Astrocyte of the spinal cord (primary cell): ENCODE measurements at regions not wholly inside any gene's neighbourhood (a gene's known extent, or its start where the extent isn't known, plus 50 kb on each side); places are given as distances from the start of the nearest gene placed in this dataset.

ENCODE experiments used
- DNase-seq: peaks from one replicate; pipeline ENCODE4 v3.0.0; 2011; ENCODE audit warnings: low read depth, low spot score
- H3K4me3 ChIP-seq: 2 replicates; pipeline ENCODE4 v1.5.1; 2011; ENCODE audit warnings: low read depth, mild to moderate bottlenecking, low read length, moderate library complexity
- CTCF ChIP-seq: IDR thresholded peaks from 2 replicates; pipeline ENCODE4 v1.5.1; 2012; ENCODE audit warnings: low read depth, mild to moderate bottlenecking, low read length, inconsistent platforms
- in situ Hi-C: cut with HindIII; loops from 2 replicates; pipeline ENCODE4 v1.10.0; 2017; ENCODE audit warnings: low sequenced_read_pairs

DNA sequence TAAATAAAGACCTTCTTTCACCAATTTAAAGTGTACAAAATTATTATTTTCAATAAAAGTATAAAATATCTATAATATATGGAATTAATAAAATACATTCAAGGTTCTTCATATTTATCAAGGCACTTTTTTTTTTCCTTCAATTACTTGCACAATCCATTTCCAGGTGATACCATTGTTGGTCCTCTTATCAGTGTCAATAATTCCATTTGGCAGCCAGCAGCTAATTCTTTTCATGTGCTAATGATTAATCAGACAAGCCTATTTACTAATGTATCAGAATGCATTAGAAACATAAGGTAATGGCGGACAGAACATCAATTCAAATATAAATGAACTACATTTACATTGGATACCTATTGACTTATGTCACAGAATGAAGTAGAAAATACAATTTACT, 622.2 kb downstream of the TOX3 start:
- DNase-seq, result no peak
- in situ Hi-C loops, result no loop called here
- no peak overlapping the region for H3K4me3 ChIP-seq
- TF ChIP-seq CTCF, result no peak

- no peak for DNase-seq
- in situ Hi-C loops, result no loop called here
- TF ChIP-seq CTCF, result no peak
- no peak overlapping the region for H3K4me3 ChIP-seq
Measured at GRCh38 chr16:51922476-51922875, 624.5 kb downstream of the TOX3 start.

DNA sequence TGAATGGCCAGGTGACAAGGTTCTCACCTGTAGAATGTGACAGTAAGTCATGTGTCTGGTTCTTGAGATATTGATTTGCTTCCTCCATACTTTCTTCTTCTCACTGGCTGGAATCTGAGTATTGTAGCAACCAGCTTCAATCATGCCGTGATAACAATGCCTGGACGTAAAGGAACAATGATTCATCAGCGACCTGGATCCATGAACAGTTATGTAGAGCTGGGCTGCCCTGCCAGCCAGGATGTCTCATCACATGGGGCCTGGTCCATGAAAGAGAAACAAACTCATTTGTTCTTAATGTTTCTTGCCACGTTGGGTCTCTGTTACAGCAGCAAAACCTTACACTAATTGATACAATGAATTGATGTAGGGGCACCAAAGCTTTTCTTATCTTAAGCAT, 627.2 kb downstream of the TOX3 start:
- H3K4me3 ChIP-seq, result no peak overlapping the region
- no peak for DNase-seq
- in situ Hi-C loops, result no loop called here
- no peak for TF ChIP-seq CTCF

GRCh38 chr16:51916814-51917213, 630.1 kb downstream of the TOX3 start:
- no peak for DNase-seq
- in situ Hi-C loops, result no loop called here
- TF ChIP-seq CTCF, result no peak
- no peak overlapping the region for H3K4me3 ChIP-seq

- no peak for DNase-seq
- in situ Hi-C loops, result no loop called here
- no peak for TF ChIP-seq CTCF
Measured at GRCh38 chr16:51916231-51916630, 630.7 kb downstream of the TOX3 start.

GRCh38 chr16:51907680-51908079, 639.3 kb downstream of the TOX3 start:
- in situ Hi-C loops, result no loop called here

More at GRCh38 chr16:51916231-51916630, 630.7 kb downstream of the TOX3 start:
- H3K4me3 ChIP-seq, result no peak overlapping the region

More at GRCh38 chr16:51907680-51908079, 639.3 kb downstream of the TOX3 start:
- DNase-seq, result no peak
- TF ChIP-seq CTCF, result no peak
- no peak overlapping the region for H3K4me3 ChIP-seq
